Activated T-cell treated with anti-CD3 and anti-CD28 coated beads, Interleukin-2, amount 50 U/mL, for 4 hours (primary cell): ENCODE measurements at regions not wholly inside any gene's neighbourhood (a gene's known extent, or its start where the extent isn't known, plus 50 kb on each side); places are given as distances from the start of the nearest gene placed in this dataset.

Source experiments
- ATAC-seq, 2 donors: fragments of 200-7000 bp; cut with Tn5 transposase; one replicate each; pipeline ENCODE4 v1.10.0; 2021
- DNase-seq: peaks from one replicate; pipeline ENCODE4 v3.0.0-alpha.2; 2020
- H3K27me3 Mint-ChIP-seq: one replicate; pipeline ENCODE4 v1.8.0; 2021; ENCODE audit warnings: low read depth, mixed read lengths
- H3K36me3 Mint-ChIP-seq: one replicate; pipeline ENCODE4 v1.8.0; 2022; ENCODE audit warnings: mixed read lengths; ENCODE audit not compliant: insufficient read depth
- H3K4me1 Mint-ChIP-seq: one replicate; pipeline ENCODE4 v1.8.0; 2021; ENCODE audit warnings: low read depth, mixed read lengths
- H3K4me3 Mint-ChIP-seq: one replicate; pipeline ENCODE4 v1.8.0; 2021; ENCODE audit warnings: mild to moderate bottlenecking, moderate library complexity, mixed read lengths
- H3K9me3 Mint-ChIP-seq: one replicate; pipeline ENCODE4 v1.8.0; 2021; ENCODE audit warnings: mixed read lengths

GRCh38 chr3:132261506-132261905 is 55.7 kb upstream of the ACP3 start:
- DNase-seq: no peak
- Mint-ChIP-seq H3K4me1 (no peaks in the 10 kb centered on the region), H3K27me3 (peaks cover 6% of the 10 kb centered on the region), H3K4me3 (no peak overlapping the region), H3K9me3 (no peaks in the 10 kb centered on the region), H3K36me3 (no peaks in the 10 kb centered on the region)
- no peak for ATAC-seq

GRCh38 chr3:132262305-132262704 is 54.9 kb upstream of the ACP3 start:
- H3K27me3 Mint-ChIP-seq: peaks cover 6% of the 10 kb centered on the region
- no peak overlapping the region for H3K4me3 Mint-ChIP-seq
- ATAC-seq: no peak
- no peaks in the 10 kb centered on the region for H3K9me3 Mint-ChIP-seq
- no peaks in the 10 kb centered on the region for H3K4me1 Mint-ChIP-seq
- no peaks in the 10 kb centered on the region for H3K36me3 Mint-ChIP-seq
- no peak for DNase-seq

- Mint-ChIP-seq H3K27me3 (peaks cover 4% of the 10 kb centered on the region), H3K4me1 (no peaks in the 10 kb centered on the region), H3K4me3 (no peak overlapping the region)
These were observed 54.3 kb upstream of the ACP3 start for GRCh38 chr3:132262956-132263355.

GRCh38 chr3:132265028-132265427 is 52.2 kb upstream of the ACP3 start:
- Mint-ChIP-seq H3K9me3 (no peaks in the 10 kb centered on the region), H3K27me3 (peaks cover 4% of the 10 kb centered on the region), H3K4me3 (no peak overlapping the region), H3K36me3 (no peaks in the 10 kb centered on the region), H3K4me1 (no peaks in the 10 kb centered on the region)
- DNase-seq: no peak
- ATAC-seq: no peak

More at GRCh38 chr3:132262956-132263355, 54.3 kb upstream of the ACP3 start:
- ATAC-seq: no peak
- Mint-ChIP-seq H3K9me3 (no peaks in the 10 kb centered on the region), H3K36me3 (no peaks in the 10 kb centered on the region)
- DNase-seq: no peak

- peaks cover 4% of the 10 kb centered on the region for H3K27me3 Mint-ChIP-seq
- H3K4me1 Mint-ChIP-seq: no peaks in the 10 kb centered on the region
These were observed 51.7 kb upstream of the ACP3 start for GRCh38 chr3:132265488-132265887.

GRCh38 chr3:132267391-132267993 is 49.7 kb upstream of the ACP3 start:
- Mint-ChIP-seq H3K4me3 (no peak overlapping the region), H3K27me3 (peaks cover 4% of the 10 kb centered on the region), H3K9me3 (no peaks in the 10 kb centered on the region), H3K4me1 (no peaks in the 10 kb centered on the region), H3K36me3 (no peaks in the 10 kb centered on the region)
- no peak for DNase-seq
- no peak for ATAC-seq

More at GRCh38 chr3:132265488-132265887, 51.7 kb upstream of the ACP3 start:
- DNase-seq (no peak), ATAC-seq (no peak)
- H3K36me3 Mint-ChIP-seq: no peaks in the 10 kb centered on the region
- no peak overlapping the region for H3K4me3 Mint-ChIP-seq
- H3K9me3 Mint-ChIP-seq: no peaks in the 10 kb centered on the region
